ENCODE measurements at regions not wholly inside any gene's neighbourhood (a gene's known extent, or its start where the extent isn't known, plus 50 kb on each side); places are given as distances from the start of the nearest gene placed in this dataset.

DNA sequence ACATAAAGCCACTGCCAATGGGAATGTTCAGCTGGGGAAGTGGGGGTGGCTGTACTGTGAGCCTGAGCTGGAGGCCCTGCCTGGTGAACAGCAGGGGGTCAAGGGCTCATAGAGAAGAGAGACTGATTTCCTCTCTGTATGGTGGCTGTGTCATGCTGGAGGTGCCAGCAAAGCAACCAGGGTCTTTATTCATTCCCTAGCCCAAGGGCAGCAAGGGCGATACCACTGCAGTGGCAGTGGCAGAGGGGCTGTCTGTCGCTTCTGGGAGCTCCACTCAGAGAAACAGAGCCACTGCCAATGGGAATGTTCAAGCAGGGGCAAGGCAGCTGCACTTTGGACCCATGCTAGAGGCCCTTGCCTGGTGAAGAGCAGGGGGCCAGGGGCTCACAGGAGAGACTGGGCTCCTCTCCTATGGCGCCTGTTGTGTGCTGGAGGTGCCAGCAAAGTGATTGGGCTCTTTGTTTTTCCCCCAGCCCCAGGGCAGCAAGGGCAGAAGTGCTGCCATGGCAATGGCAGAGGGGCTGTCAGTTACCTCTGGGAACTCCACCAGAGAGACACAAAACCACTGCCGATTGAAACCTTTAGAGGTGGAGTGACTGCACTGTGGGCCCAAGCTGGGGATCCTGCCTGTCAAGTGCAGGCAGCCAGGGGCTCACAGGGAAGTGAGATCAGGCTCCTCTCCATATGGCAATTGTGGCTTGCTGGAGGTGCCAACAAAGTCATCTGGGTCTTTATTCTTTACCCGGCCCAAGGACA lies 545.1 kb downstream of the SH2D4B start:
- H3K36me3 ChIP-seq, result no peaks in the 10 kb centered on the region
- intact Hi-C loops (cut with DNase I; ENCODE audit: low total_unique reads), result no loop called here
- no peaks in the 10 kb centered on the region for H3K27me3 ChIP-seq
- H3K27ac ChIP-seq, result no peak overlapping the region
- TF ChIP-seq POLR2A (IDR thresholded peaks at IDR 0.05) (no peak), POLR2AphosphoS5 (IDR thresholded peaks at IDR 0.05) (no peak)
- TF ChIP-seq, protein P1, sequence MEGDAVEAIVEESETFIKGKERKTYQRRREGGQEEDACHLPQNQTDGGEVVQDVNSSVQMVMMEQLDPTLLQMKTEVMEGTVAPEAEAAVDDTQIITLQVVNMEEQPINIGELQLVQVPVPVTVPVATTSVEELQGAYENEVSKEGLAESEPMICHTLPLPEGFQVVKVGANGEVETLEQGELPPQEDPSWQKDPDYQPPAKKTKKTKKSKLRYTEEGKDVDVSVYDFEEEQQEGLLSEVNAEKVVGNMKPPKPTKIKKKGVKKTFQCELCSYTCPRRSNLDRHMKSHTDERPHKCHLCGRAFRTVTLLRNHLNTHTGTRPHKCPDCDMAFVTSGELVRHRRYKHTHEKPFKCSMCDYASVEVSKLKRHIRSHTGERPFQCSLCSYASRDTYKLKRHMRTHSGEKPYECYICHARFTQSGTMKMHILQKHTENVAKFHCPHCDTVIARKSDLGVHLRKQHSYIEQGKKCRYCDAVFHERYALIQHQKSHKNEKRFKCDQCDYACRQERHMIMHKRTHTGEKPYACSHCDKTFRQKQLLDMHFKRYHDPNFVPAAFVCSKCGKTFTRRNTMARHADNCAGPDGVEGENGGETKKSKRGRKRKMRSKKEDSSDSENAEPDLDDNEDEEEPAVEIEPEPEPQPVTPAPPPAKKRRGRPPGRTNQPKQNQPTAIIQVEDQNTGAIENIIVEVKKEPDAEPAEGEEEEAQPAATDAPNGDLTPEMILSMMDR (IDR thresholded peaks at IDR 0.05), result no peak
- no peaks in the 10 kb centered on the region for H3K4me1 ChIP-seq
- DNase-seq (ENCODE audit: low spot score in 2 of 2), result no peak
- H3K9me3 ChIP-seq, result peaks cover 0 to 7% of the 10 kb centered on the region in 2 donors
- H3K4me3 ChIP-seq, result no peak overlapping the region

DNA sequence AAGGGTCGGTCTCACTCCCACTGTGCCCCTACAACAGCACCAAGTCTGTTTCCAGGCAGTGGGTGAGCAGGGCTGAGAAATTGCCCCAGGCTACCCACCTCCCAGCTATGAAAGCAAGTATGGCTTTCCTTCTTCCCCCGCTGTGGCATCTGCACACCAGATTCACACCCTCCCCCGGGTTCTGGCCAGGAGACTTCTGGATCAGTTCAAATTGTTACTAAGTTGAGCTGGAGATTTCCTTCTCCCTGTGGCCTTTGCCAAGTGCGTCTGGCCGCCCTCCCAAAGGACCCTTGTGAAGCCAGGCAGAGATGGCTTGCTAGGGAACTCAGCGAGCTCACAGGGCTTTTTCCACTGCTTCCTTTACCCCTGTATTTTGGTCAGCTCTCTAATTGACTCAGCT lies 555.4 kb downstream of the SH2D4B start:
- no peaks in the 10 kb centered on the region for H3K9me3 ChIP-seq
- H3K27me3 ChIP-seq, result no peaks in the 10 kb centered on the region
- no peaks in the 10 kb centered on the region for H3K36me3 ChIP-seq
- H3K4me3 ChIP-seq, result no peak overlapping the region
- intact Hi-C loops (cut with DNase I; ENCODE audit: low total_unique reads), result no loop called here
- no peak for DNase-seq (ENCODE audit: low spot score in 2 of 2)
- no peak overlapping the region for H3K27ac ChIP-seq
- TF ChIP-seq POLR2AphosphoS5 (IDR thresholded peaks at IDR 0.05) (no peak), POLR2A (IDR thresholded peaks at IDR 0.05) (no peak)
- TF ChIP-seq, protein P1 (IDR thresholded peaks at IDR 0.05), result no peak
- no peaks in the 10 kb centered on the region for H3K4me1 ChIP-seq

DNA sequence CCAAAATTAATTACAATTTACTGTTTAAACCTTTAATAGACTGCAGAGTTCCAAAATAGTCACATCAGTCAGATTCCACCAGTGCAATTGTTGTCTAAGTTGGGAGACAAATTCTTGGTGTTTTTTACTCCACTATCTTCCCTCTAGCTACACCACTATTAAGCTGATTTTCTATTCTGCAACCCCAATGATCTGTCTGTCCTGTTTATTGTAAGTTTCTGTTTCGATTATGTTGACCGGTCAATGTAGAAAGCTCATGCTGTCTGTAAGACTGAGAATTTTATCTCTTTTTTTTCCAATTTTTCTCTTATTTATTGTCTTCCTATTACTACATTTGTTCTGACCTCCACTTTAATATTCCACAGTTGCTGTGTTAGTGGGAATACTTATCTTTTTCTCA lies 557.5 kb downstream of the SH2D4B start:
- DNase-seq (ENCODE audit: low spot score in 2 of 2), result no peak
- no peak for TF ChIP-seq POLR2AphosphoS5 (IDR thresholded peaks at IDR 0.05)
- no peak for TF ChIP-seq POLR2A (IDR thresholded peaks at IDR 0.05)
- TF ChIP-seq, protein P1 (IDR thresholded peaks at IDR 0.05), result no peak
- no peaks in the 10 kb centered on the region for H3K4me1 ChIP-seq
- intact Hi-C loops (cut with DNase I; ENCODE audit: low total_unique reads), result no loop called here
- no peaks in the 10 kb centered on the region for H3K36me3 ChIP-seq
- no peak overlapping the region for H3K4me3 ChIP-seq
- no peaks in the 10 kb centered on the region for H3K27me3 ChIP-seq
- no peaks in the 10 kb centered on the region for H3K9me3 ChIP-seq
- no peak overlapping the region for H3K27ac ChIP-seq

DNA sequence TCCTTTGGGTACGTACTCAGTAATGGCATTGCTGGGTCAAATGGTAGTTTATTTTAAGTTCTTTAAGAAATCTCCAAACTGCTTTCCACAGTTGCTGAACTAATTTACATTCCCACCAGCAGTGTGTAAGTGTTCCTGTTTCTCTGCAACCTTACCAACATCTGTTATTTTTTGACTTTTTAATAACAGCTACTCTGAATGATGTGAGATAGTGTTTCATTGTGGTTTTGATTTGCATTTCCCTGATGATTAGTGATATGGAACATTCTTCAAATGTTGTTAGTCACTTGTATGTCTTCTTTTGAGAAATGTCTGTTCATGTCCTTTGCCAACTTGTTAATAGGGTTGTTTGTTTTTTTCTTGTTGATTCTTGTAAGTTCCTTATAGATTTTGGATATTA lies 558.9 kb downstream of the SH2D4B start:
- Histone ChIP-seq H3K4me3 (no peak overlapping the region), H3K36me3 (no peaks in the 10 kb centered on the region), H3K9me3 (no peaks in the 10 kb centered on the region), H3K27me3 (no peaks in the 10 kb centered on the region), H3K27ac (no peak overlapping the region), H3K4me1 (no peaks in the 10 kb centered on the region)
- DNase-seq (ENCODE audit: low spot score in 2 of 2), result no peak
- intact Hi-C loops (cut with DNase I; ENCODE audit: low total_unique reads), result no loop called here
- TF ChIP-seq POLR2AphosphoS5 (IDR thresholded peaks at IDR 0.05) (no peak), POLR2A (IDR thresholded peaks at IDR 0.05) (no peak)
- TF ChIP-seq, protein P1 (IDR thresholded peaks at IDR 0.05), result no peak

DNA sequence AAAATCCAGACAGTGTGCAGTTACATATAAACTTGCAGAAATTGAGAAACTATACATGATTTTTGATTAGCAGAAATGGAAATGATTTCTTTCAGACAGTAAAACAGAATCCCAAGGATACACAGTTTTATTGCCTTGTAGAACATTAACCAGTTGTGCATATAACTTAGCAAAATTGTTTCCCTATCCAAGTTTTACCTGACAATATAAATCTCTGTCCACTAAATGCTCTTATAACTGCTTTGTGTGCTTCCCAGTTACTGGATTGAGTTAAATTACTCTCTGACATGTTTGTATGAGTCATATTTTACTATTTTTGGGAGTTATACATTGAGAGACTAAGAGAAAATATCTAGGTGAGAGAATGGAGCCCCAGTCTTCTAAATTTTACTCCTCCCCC lies 563.4 kb downstream of the SH2D4B start:
- no peaks in the 10 kb centered on the region for H3K4me1 ChIP-seq
- intact Hi-C loops (cut with DNase I; ENCODE audit: low total_unique reads), result no loop called here
- no peaks in the 10 kb centered on the region for H3K9me3 ChIP-seq
- no peak for DNase-seq (ENCODE audit: low spot score in 2 of 2)
- TF ChIP-seq, protein P1 (IDR thresholded peaks at IDR 0.05), result no peak
- TF ChIP-seq POLR2AphosphoS5 (IDR thresholded peaks at IDR 0.05) (no peak), POLR2A (IDR thresholded peaks at IDR 0.05) (no peak)
- H3K36me3 ChIP-seq, result no peaks in the 10 kb centered on the region
- H3K27ac ChIP-seq, result no peak overlapping the region
- no peaks in the 10 kb centered on the region for H3K27me3 ChIP-seq
- H3K4me3 ChIP-seq, result no peak overlapping the region

All from breast epithelium (tissue), 4 donors.